IMR-90 (cell line): ENCODE measurements at regions not wholly inside any gene's neighbourhood (a gene's known extent, or its start where the extent isn't known, plus 50 kb on each side); places are given as distances from the start of the nearest gene placed in this dataset.

Source experiments
- ATAC-seq: fragments of 200-7000 bp; cut with Tn5 transposase; 2 replicates; pipeline ENCODE4 v1.9.1; 2020; ENCODE audit warnings: low read depth, mild to moderate bottlenecking, moderate library complexity
- BruUV-seq: library from RNA; stranded (reverse); fragments of 400-500 nt; replicated peaks from 2 replicates; lab custom pipeline; 2021; lab: Mats Ljungman, UMichigan
- CTCF ChIA-PET: fragments of 300-600 bp; formaldehyde crosslinking; extraction: SDS; loops from one replicate; lab custom pipeline; 2021; ENCODE audit warnings: antibody characterized with exemption; lab: Yijun Ruan, JAX
- POLR2A ChIA-PET: fragments of 300-600 bp; sonication (Branson Sonifier 250); formaldehyde crosslinking; loops from one replicate; lab custom pipeline; 2022; ENCODE audit warnings: antibody characterized with exemption; ENCODE audit not compliant: unreplicated experiment; lab: Charles Lee
- DNase-seq: peaks from one replicate; pipeline ENCODE4 v3.0.0; 2013
- H2AFZ ChIP-seq: replicated peaks from 2 replicates; pipeline ENCODE3; 2013; ENCODE audit warnings: low read length, mild to moderate bottlenecking; ENCODE audit not compliant: poor library complexity
- H2AK5ac ChIP-seq: 2 replicates; pipeline ENCODE4 v1.6.1; 2013; ENCODE audit warnings: low read depth, low read length, inconsistent platforms
- H2AK9ac ChIP-seq: replicated peaks from 2 replicates; pipeline ENCODE3; 2013; ENCODE audit warnings: mild to moderate bottlenecking, low read depth, low read length, moderate library complexity; ENCODE audit not compliant: poor library complexity
- H2BK120ac ChIP-seq: 2 replicates; pipeline ENCODE4 v1.6.1; 2013; ENCODE audit warnings: low read depth, low read length, inconsistent platforms
- H2BK15ac ChIP-seq: 3 replicates; pipeline ENCODE4 v1.6.1; 2013; ENCODE audit warnings: low read depth, low read length, inconsistent platforms
- H2BK20ac ChIP-seq: 2 replicates; pipeline ENCODE4 v1.6.1; 2013; ENCODE audit warnings: low read depth, mild to moderate bottlenecking, inconsistent platforms, low read length, moderate library complexity
- H2BK5ac ChIP-seq: 2 replicates; pipeline ENCODE4 v1.6.1; 2013; ENCODE audit warnings: mild to moderate bottlenecking, low read depth, low read length, inconsistent platforms; ENCODE audit not compliant: poor library complexity, severe bottlenecking
- H3K14ac ChIP-seq: replicated peaks from 2 replicates; pipeline ENCODE4 v1.6.1; 2013; ENCODE audit warnings: low read depth, low read length, inconsistent platforms
- H3K18ac ChIP-seq: 2 replicates; pipeline ENCODE4 v1.6.1; 2013; ENCODE audit warnings: low read depth, low read length, control low read depth
- H3K23ac ChIP-seq: 2 replicates; pipeline ENCODE4 v1.6.1; 2013; ENCODE audit warnings: low read depth, low read length, inconsistent platforms
- H3K27ac ChIP-seq: 2 replicates; pipeline ENCODE4 v1.5.1; 2013; ENCODE audit warnings: mild to moderate bottlenecking, control low read depth, low read length; ENCODE audit not compliant: insufficient read depth
- H3K27me3 ChIP-seq: 2 replicates; pipeline ENCODE4 v1.6.1; 2013; ENCODE audit warnings: low read length; ENCODE audit not compliant: control insufficient read depth, insufficient read depth
- H3K36me3 ChIP-seq: 2 replicates; pipeline ENCODE4 v1.6.1; 2013; ENCODE audit warnings: low read length, mixed read lengths; ENCODE audit not compliant: control insufficient read depth, insufficient read depth
- H3K4ac ChIP-seq: 2 replicates; pipeline ENCODE4 v1.6.1; 2013; ENCODE audit warnings: low read depth, low read length, inconsistent platforms
- H3K4me1 ChIP-seq: 2 replicates; pipeline ENCODE4 v1.6.1; 2013; ENCODE audit warnings: low read length, mixed read lengths; ENCODE audit not compliant: control insufficient read depth, insufficient read depth
- H3K4me2 ChIP-seq: 2 replicates; pipeline ENCODE4 v1.6.1; 2013; ENCODE audit warnings: low read depth, mild to moderate bottlenecking, control low read depth, low read length, moderate library complexity
- H3K4me3 ChIP-seq: 2 replicates; pipeline ENCODE4 v1.5.1; 2013; ENCODE audit warnings: low read depth, mild to moderate bottlenecking, control low read depth, low read length, moderate library complexity; ENCODE audit not compliant: insufficient read depth
- H3K56ac ChIP-seq: 2 replicates; pipeline ENCODE4 v1.6.1; 2013; ENCODE audit warnings: low read length, inconsistent platforms; ENCODE audit not compliant: insufficient read depth; ENCODE audit errors: extremely low read depth
- H3K79me1 ChIP-seq, 2 experiments: 2 replicates each; pipeline ENCODE4 v1.6.1; 2013; ENCODE audit warnings: low read length in 2 of 2, inconsistent platforms in 1 of 2, low read depth in 1 of 2
- H3K9ac ChIP-seq: 2 replicates; pipeline ENCODE4 v1.6.1; 2013; ENCODE audit warnings: low read depth, low read length, control low read depth
- H3K9me1 ChIP-seq: 2 replicates; pipeline ENCODE4 v1.6.1; 2013; ENCODE audit warnings: low read length, inconsistent platforms; ENCODE audit not compliant: insufficient read depth
- H3K9me3 ChIP-seq: 2 replicates; pipeline ENCODE4 v1.6.1; 2013; ENCODE audit warnings: low read length; ENCODE audit not compliant: control insufficient read depth, insufficient read depth
- H4K20me1 ChIP-seq: 2 replicates; pipeline ENCODE4 v1.6.1; 2013; ENCODE audit warnings: low read length, inconsistent platforms; ENCODE audit not compliant: insufficient read depth
- H4K5ac ChIP-seq: 2 replicates; pipeline ENCODE4 v1.6.1; 2013; ENCODE audit warnings: mild to moderate bottlenecking, low read depth, low read length, control low read depth
- H4K8ac ChIP-seq, 2 experiments: 2 replicates each; pipeline ENCODE4 v1.6.1; 2013; ENCODE audit warnings: low read depth in 2 of 2, low read length in 2 of 2, control low read depth in 1 of 2, inconsistent platforms in 1 of 2
- H4K91ac ChIP-seq: 2 replicates; pipeline ENCODE4 v1.6.1; 2013; ENCODE audit warnings: low read depth, low read length, inconsistent platforms; ENCODE audit not compliant: insufficient read depth
- CEBPB ChIP-seq: IDR thresholded peaks from 2 replicates; pipeline ENCODE4 v1.6.1; 2012; ENCODE audit warnings: low read depth, low read length, improper control_type of control experiment
- MAFK ChIP-seq: IDR thresholded peaks from 2 replicates; pipeline ENCODE4 v1.6.1; 2012; ENCODE audit warnings: low read depth, low read length, improper control_type of control experiment
- MXI1 ChIP-seq: IDR thresholded peaks from 2 replicates; pipeline ENCODE4 v1.6.1; 2012; ENCODE audit warnings: low read depth, mild to moderate bottlenecking, low read length, moderate library complexity, borderline replicate concordance
- POLR2A ChIP-seq: IDR thresholded peaks from 2 replicates; pipeline ENCODE4 v1.6.1; 2012; ENCODE audit warnings: mild to moderate bottlenecking, low read depth, low read length
- RAD21 ChIP-seq: IDR thresholded peaks from 2 replicates; pipeline ENCODE4 v1.6.1; 2012; ENCODE audit warnings: low read length, improper control_type of control experiment
- WGBS, 2 experiments: methylation state at CpG; one replicate each; pipeline versions ENCODE4 v1.1.5 to v1.1.7; 2013; ENCODE audit warnings: missing lambda C conversion rate in 2 of 2; ENCODE audit not compliant: insufficient read length in 1 of 2; ENCODE audit errors: extremely low coverage in 2 of 2; 5-methylcytosine and 5-hydroxymethylcytosine counted together
- dilution Hi-C: fragments of 300-500 bp; cut with HindIII; formaldehyde crosslinking; loops from one replicate; pipeline ENCODE4 v1.14.3; 2018; ENCODE audit warnings: low sequenced_read_pairs; ENCODE audit not compliant: unreplicated experiment
- in situ Hi-C: fragments of 300-500 bp; cut with MboI; formaldehyde crosslinking; loops from 3 replicates; pipeline ENCODE4 v1.14.3; 2019; ENCODE audit warnings: low sequenced_read_pairs, inconsistent platforms, mixed read lengths
- intact Hi-C: fragments of 100-400 bp; cut with micrococcal nuclease; formaldehyde crosslinking; loops from 2 replicates; pipeline ENCODE4 v1.10.0; 2022
- TF ChIP-seq, protein P1 (sequence below): fragments of 150-350 bp; IDR thresholded peaks from 2 replicates; pipeline ENCODE4 v1.6.1; 2017; ENCODE audit warnings: mild to moderate bottlenecking, antibody characterized with exemption, low read length, low read depth
- TF ChIP-seq, protein P2 (sequence below): conservative IDR thresholded peaks from 2 replicates; pipeline ENCODE4 v1.5.1; 2012; ENCODE audit warnings: mild to moderate bottlenecking, low read depth, low read length, improper control_type of control experiment

DNA sequence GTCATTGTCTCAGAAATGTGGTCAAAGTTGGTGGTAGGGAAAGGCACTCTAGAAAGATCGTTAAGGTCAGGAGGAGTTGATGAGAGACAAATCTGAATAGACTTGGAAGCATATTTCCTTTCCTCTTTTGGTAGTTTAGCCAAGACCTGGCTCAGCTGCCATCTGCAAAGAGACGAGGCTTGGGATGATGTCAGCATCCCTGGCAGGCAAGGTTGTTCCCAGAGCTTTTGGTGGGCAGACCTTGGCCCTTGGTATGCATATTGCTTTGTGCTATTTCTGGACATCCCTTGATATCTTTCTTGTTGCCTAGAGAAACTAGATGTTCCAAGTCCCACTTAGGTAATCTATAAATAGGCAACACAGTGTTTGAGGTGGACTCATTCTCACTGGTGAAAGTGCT lies 82.4 kb upstream of the NAF1 start:
- Histone ChIP-seq H3K18ac (no peak overlapping the region), H2AFZ (no peak overlapping the region), H3K36me3 (no peaks in the 10 kb centered on the region), H3K4me3 (no peak overlapping the region), H3K23ac (no peak overlapping the region), H3K79me1 (no peaks in the 10 kb centered on the region), H2BK20ac (no peak overlapping the region), H3K27ac (no peak overlapping the region), H2BK5ac (no peak overlapping the region), H2BK120ac (no peak overlapping the region), H2BK15ac (no peak overlapping the region), H3K14ac (no peak overlapping the region), H4K20me1 (no peaks in the 10 kb centered on the region), H2AK5ac (no peak overlapping the region), H4K5ac (no peak overlapping the region), H3K9me1 (no peaks in the 10 kb centered on the region), H3K27me3 (no peaks in the 10 kb centered on the region), H3K4me2 (no peak overlapping the region), H2AK9ac (no peak overlapping the region), H3K9me3 (peaks cover 4% of the 10 kb centered on the region; the same call in 1 of the 2 replicates), H4K8ac (no peak overlapping the region), H3K9ac (no peak overlapping the region), H3K56ac (no peak overlapping the region), H4K91ac (no peak overlapping the region), H3K4ac (no peak overlapping the region), H3K4me1 (no peaks in the 10 kb centered on the region)
- TF ChIP-seq, protein P1, sequence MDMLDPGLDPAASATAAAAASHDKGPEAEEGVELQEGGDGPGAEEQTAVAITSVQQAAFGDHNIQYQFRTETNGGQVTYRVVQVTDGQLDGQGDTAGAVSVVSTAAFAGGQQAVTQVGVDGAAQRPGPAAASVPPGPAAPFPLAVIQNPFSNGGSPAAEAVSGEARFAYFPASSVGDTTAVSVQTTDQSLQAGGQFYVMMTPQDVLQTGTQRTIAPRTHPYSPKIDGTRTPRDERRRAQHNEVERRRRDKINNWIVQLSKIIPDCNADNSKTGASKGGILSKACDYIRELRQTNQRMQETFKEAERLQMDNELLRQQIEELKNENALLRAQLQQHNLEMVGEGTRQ = no peak
- TF ChIP-seq RAD21 (no peak), MAFK (no peak), MXI1 (no peak), CEBPB (no peak), POLR2A (no peak)
- TF ChIP-seq, protein P2, sequence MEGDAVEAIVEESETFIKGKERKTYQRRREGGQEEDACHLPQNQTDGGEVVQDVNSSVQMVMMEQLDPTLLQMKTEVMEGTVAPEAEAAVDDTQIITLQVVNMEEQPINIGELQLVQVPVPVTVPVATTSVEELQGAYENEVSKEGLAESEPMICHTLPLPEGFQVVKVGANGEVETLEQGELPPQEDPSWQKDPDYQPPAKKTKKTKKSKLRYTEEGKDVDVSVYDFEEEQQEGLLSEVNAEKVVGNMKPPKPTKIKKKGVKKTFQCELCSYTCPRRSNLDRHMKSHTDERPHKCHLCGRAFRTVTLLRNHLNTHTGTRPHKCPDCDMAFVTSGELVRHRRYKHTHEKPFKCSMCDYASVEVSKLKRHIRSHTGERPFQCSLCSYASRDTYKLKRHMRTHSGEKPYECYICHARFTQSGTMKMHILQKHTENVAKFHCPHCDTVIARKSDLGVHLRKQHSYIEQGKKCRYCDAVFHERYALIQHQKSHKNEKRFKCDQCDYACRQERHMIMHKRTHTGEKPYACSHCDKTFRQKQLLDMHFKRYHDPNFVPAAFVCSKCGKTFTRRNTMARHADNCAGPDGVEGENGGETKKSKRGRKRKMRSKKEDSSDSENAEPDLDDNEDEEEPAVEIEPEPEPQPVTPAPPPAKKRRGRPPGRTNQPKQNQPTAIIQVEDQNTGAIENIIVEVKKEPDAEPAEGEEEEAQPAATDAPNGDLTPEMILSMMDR = no peak
- ATAC-seq = no peak
- POLR2A ChIA-PET = no interaction called here
- WGBS, 2 experiments = no CpG with 5 or more reads among the region's 2 CpGs
- intact Hi-C loops = no loop called here
- dilution Hi-C loops = no loop called here
- no peak for DNase-seq
- in situ Hi-C loops = no loop called here
- no TSS peak for BruUV-seq
- CTCF ChIA-PET = no interaction called here
